NCI-H2171 treated with DMSO at 0.1 percent for 48 hours (cell line): ENCODE measurements at regions not wholly inside any gene's neighbourhood (a gene's known extent, or its start where the extent isn't known, plus 50 kb on each side); places are given as distances from the start of the nearest gene placed in this dataset.
"Not testable (repeated sequence)": the region's sequence is repeated elsewhere in the genome, so short reads cannot be mapped to it uniquely, and the experiment has no call there.

ENCODE experiments used
- DNase-seq: peaks from one replicate; lab custom pipeline; 2025; lab: John Stamatoyannopoulos, UW

DNA sequence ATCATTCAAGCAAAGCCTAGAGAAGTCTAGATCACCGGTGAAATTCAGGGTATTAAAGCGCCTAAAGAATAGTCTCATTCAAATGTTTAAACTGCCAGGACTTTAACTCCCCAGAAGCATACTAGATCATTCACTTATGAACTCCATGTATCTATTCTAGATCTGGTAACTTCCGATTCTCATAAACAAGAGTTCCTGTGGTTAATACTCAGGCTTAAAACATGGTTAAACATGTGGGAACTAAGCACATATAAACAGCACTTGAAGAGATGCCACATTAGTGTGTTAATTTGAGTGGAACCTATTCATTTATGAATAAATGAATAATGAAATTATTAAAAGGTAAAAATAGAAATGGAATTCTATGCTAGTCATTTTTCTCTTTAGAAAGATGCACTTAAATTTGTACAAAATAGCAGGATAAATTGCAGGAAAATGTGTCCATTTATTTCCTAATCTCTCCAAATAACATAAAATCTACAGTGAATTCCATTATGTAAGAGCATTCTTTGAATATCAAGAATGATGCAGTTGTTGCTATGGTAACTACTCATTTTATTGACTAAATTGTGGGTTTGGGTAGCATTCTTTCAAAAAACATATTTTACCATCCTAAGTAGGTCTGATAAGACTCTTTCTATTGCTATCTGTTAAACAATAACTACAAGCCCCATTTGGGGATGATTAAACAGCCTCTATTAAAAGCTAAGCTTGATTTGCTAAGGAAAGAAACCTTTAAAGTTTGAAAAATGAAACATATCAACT, 147.6 kb upstream of the TMEM168 start:
- no peak for DNase-seq

- DNase-seq: no peak
Measured at GRCh38 chr7:112933598-112933997, 143.4 kb upstream of the TMEM168 start.

GRCh38 chr7:112930787-112931186, 140.6 kb upstream of the TMEM168 start:
- no peak for DNase-seq

- no peak for DNase-seq
Measured at GRCh38 chr7:112929421-112929820, 139.2 kb upstream of the TMEM168 start.

DNA sequence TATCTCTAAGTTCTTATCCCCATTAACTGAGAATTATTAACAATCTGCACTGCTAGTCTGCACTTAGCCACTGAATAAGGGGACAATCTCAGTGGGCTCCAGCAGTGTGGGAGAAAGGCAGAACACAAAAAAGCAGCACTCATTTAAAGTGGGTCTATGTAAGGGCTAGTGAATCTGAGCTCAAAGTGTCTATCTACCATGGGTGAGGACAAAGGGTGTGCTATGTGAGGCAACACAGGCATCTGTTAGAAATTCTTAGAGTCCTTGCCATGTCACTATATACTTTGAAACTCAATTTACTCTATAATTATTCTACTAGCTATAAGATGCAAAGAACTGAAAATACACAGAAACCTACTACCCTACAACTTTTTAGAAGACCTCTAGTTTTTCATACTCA, 135.8 kb upstream of the TMEM168 start:
- DNase-seq: no peak

GRCh38 chr7:112922546-112922945, 132.4 kb upstream of the TMEM168 start:
- DNase-seq: not testable (repeated sequence)

DNA sequence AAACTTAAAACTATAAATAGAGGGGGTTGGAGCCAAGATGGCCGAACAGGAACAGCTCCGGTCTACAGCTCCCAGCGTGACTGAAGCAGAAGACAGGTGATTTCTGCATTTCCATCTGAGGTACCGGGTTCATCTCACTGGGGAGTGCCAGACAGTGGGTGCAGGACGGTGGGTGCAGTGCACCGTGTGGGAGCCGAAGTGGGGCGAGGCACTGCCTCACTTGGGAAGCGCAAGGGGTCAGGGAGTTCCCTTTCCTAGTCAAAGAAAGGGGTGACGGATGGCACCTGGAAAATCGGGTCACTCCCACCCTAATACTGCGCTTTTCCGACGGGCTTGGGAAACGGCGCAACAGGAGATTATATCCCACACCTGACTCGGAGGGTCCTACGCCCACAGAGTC, 126.2 kb upstream of the TMEM168 start:
- DNase-seq: not testable (repeated sequence)

DNA sequence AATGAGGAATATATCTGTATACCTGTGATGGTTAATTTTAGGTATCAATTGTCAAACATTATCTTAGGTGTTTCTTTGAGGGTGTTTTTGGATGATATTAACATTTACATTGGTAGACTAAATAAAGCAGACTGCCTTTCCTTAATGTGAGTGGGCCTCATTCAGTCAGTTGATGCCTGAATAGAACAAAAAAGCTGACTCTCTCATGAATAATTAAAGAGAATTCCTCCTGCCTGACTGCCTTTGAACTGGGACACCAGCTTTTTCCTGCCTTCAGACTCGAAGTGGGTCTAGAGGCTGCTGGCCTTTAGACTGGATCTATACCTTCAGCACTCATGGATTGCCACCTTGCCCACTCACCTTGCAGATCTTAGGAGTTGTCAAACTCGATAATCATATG, 117.9 kb upstream of the TMEM168 start:
- no peak for DNase-seq

GRCh38 chr7:112907658-112908057, 117.5 kb upstream of the TMEM168 start:
- DNase-seq: no peak

DNA sequence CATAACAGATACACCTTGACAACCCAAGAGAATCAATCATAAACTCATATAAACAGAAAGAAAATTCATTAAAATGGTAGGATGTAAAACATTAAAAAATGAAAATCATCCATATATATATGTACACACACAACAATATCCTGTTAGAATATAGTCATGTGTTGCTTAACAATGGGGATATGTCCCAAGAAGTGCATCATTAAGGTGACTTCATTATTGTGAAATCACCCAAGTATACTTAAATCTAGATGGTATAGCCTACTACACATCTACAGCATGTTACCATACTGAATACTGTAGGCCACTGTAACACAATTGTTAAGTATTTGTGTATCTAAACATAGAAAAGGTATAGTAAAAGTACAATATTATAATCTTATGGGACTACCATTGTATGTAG, 115.8 kb upstream of the TMEM168 start:
- no peak for DNase-seq

GRCh38 chr7:112905413-112905812, 115.2 kb upstream of the TMEM168 start:
- no peak for DNase-seq

- peak; percentile 53 for DNase-seq
Measured at GRCh38 chr7:112898432-112899290, 108.5 kb upstream of the TMEM168 start.

DNA sequence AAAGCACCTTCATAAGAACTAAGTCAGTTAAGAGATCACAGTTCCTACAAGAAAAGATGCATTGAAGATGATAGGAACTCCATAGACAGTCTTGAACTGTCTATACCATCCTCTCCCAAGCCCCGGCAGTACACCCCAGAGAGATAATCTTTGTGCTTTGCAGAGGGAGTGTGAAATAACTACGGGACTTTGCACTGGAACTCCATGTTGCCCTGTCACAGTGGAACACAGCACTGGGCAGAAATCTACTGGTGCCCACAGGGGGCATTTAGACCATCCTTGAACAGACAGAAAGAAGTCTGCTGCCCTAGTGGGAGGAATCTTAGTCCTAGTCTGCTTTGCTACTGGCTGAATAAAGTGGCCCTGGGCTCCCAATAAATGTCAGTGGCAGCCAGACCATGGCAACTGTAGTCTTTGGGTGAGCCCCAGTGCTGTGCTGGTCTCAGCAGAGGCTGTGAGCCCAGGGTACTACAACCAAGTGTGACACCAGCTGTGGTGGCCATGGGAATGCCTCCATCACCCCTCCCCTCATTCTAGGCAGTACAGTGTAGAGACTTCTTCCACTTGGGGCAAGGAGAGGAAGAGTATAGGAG, 107.7 kb upstream of the TMEM168 start:
- no peak for DNase-seq

DNA sequence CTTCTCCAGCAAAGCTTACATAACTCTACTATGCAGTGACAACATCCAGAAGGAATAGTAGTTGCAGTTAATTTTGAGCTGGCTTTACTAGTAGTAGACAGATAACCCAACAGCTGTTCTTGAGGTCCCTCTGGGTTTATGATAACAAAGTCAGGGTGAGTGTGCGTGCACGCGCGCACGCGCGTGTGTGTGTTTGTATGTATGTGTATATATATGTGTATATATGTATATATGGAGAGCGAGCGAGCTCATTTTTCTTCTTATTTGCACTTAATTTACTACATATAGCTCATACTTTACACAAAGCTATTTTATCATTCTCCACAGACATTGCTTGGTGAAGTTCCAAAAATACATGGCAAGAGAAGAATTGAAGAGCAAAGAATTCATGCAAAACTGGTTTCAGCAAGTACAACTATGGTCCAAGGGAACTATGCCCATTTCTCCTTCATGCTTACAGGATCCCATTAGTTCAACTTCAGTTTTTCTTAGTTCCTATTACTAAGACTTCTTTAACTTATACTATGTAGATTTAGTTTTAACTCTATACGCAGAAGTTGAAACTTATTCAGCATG, 105.9 kb upstream of the TMEM168 start:
- DNase-seq: no peak

DNA sequence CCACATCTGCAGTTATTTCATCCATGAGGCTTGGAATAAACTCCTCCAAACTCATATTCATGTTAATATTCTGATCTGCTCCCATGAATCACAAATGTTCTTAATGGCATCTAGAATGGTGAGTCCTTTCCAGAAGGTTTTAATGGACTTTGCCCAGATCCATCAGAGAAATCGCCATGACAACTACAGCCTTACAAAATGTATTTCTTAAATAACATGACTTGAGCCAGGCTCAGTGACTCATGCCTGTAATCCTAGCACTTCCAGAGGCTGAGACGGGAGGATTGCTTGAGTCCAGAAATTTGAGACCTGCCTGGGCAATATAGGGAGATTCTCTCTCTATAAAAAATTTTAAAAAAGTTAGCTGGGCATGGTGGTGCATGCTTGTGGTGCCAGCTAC, 102.1 kb upstream of the TMEM168 start:
- no peak for DNase-seq

GRCh38 chr7:112891698-112892097, 101.5 kb upstream of the TMEM168 start:
- no peak for DNase-seq

GRCh38 chr7:112889834-112890438, 99.7 kb upstream of the TMEM168 start:
- no peak for DNase-seq

- no peak for DNase-seq
Measured at GRCh38 chr7:112889268-112889667, 99.1 kb upstream of the TMEM168 start.

GRCh38 chr7:112888781-112889180, 98.6 kb upstream of the TMEM168 start:
- DNase-seq: no peak

- no peak for DNase-seq
Measured at GRCh38 chr7:112887976-112888375, 97.8 kb upstream of the TMEM168 start.

GRCh38 chr7:112887337-112887736, 97.1 kb upstream of the TMEM168 start:
- DNase-seq: no peak

GRCh38 chr7:112886208-112886607, 96.0 kb upstream of the TMEM168 start:
- no peak for DNase-seq
